ENCODE measurements at regions not wholly inside any gene's neighbourhood (a gene's known extent, or its start where the extent isn't known, plus 50 kb on each side); places are given as distances from the start of the nearest gene placed in this dataset.
A peak's percentile ranks its signal among the peaks of the same experiment; 100 is the strongest.

GRCh38 chr5:9919306-9920030, 289.3 kb upstream of the TAS2R1 start:
- no peak for TF ChIP-seq CTCF (IDR thresholded peaks at IDR 0.05; ENCODE audit: control insufficient read depth, insufficient read depth, low read depth, low read length, missing control alignments)
- no peak for DNase-seq (ENCODE audit: low read depth)
- H3K4me3 ChIP-seq (ENCODE audit: control insufficient read depth, low read depth, low read length) = no peak overlapping the region

- DNase-seq (ENCODE audit: low read depth) = no peak
- no peak for TF ChIP-seq CTCF (IDR thresholded peaks at IDR 0.05; ENCODE audit: control insufficient read depth, insufficient read depth, low read depth, low read length, missing control alignments)
- no peak overlapping the region for H3K4me3 ChIP-seq (ENCODE audit: control insufficient read depth, low read depth, low read length)
Measured at GRCh38 chr5:9905661-9906060, 275.5 kb upstream of the TAS2R1 start.

GRCh38 chr5:9903801-9904200, 273.6 kb upstream of the TAS2R1 start:
- no peak for TF ChIP-seq CTCF (IDR thresholded peaks at IDR 0.05; ENCODE audit: control insufficient read depth, insufficient read depth, low read depth, low read length, missing control alignments)
- DNase-seq (ENCODE audit: low read depth) = no peak

GRCh38 chr5:9898319-9898718, 268.2 kb upstream of the TAS2R1 start:
- DNase-seq (ENCODE audit: low read depth) = peak; percentile 11
- no peak overlapping the region for H3K4me3 ChIP-seq (ENCODE audit: control insufficient read depth, low read depth, low read length)
- TF ChIP-seq CTCF (IDR thresholded peaks at IDR 0.05; ENCODE audit: control insufficient read depth, insufficient read depth, low read depth, low read length, missing control alignments) = peak; percentile 71

More at GRCh38 chr5:9903801-9904200, 273.6 kb upstream of the TAS2R1 start:
- H3K4me3 ChIP-seq (ENCODE audit: control insufficient read depth, low read depth, low read length) = no peak overlapping the region

GRCh38 chr5:9895302-9895645, 265.1 kb upstream of the TAS2R1 start:
- no peak overlapping the region for H3K4me3 ChIP-seq (ENCODE audit: control insufficient read depth, low read depth, low read length)
- TF ChIP-seq CTCF (IDR thresholded peaks at IDR 0.05; ENCODE audit: control insufficient read depth, insufficient read depth, low read depth, low read length, missing control alignments) = no peak
- no peak for DNase-seq (ENCODE audit: low read depth)

- no peak for TF ChIP-seq CTCF (IDR thresholded peaks at IDR 0.05; ENCODE audit: control insufficient read depth, insufficient read depth, low read depth, low read length, missing control alignments)
- no peak for DNase-seq (ENCODE audit: low read depth)
- H3K4me3 ChIP-seq (ENCODE audit: control insufficient read depth, low read depth, low read length) = no peak overlapping the region
Measured at GRCh38 chr5:9894571-9895301, 264.6 kb upstream of the TAS2R1 start.
